ENCODE measurements at regions not wholly inside any gene's neighbourhood (a gene's known extent, or its start where the extent isn't known, plus 50 kb on each side); places are given as distances from the start of the nearest gene placed in this dataset.
"Not testable (repeated sequence)": the region's sequence is repeated elsewhere in the genome, so short reads cannot be mapped to it uniquely, and the experiment has no call there.

GRCh38 chr12:58704770-58705169 lies 215.5 kb downstream of the LRIG3 start:
- DNase-seq (ENCODE audit: low read depth, low spot score): not testable (repeated sequence)

GRCh38 chr12:58710901-58711300 lies 209.4 kb downstream of the LRIG3 start:
- DNase-seq (ENCODE audit: low read depth, low spot score): no peak

GRCh38 chr12:58711974-58712373 lies 208.3 kb downstream of the LRIG3 start:
- DNase-seq (ENCODE audit: low read depth, low spot score): no peak

GRCh38 chr12:58712976-58713375 lies 207.3 kb downstream of the LRIG3 start:
- no peak for DNase-seq (ENCODE audit: low read depth, low spot score)

GRCh38 chr12:58719161-58719560 lies 201.1 kb downstream of the LRIG3 start:
- no peak for DNase-seq (ENCODE audit: low read depth, low spot score)

GRCh38 chr12:58720421-58720820 lies 199.9 kb downstream of the LRIG3 start:
- DNase-seq (ENCODE audit: low read depth, low spot score): no peak

- no peak for DNase-seq (ENCODE audit: low read depth, low spot score)
These were observed 194.8 kb downstream of the LRIG3 start for GRCh38 chr12:58725400-58726105.

GRCh38 chr12:58727521-58727920 lies 192.8 kb downstream of the LRIG3 start:
- DNase-seq (ENCODE audit: low read depth, low spot score): no peak

- no peak for DNase-seq (ENCODE audit: low read depth, low spot score)
These were observed 191.9 kb downstream of the LRIG3 start for GRCh38 chr12:58728397-58728796.

GRCh38 chr12:58731096-58731495 lies 189.2 kb downstream of the LRIG3 start:
- DNase-seq (ENCODE audit: low read depth, low spot score): no peak

GRCh38 chr12:58732894-58733293 lies 187.4 kb downstream of the LRIG3 start:
- no peak for DNase-seq (ENCODE audit: low read depth, low spot score)

GRCh38 chr12:58741226-58741625 lies 179.1 kb downstream of the LRIG3 start:
- no peak for DNase-seq (ENCODE audit: low read depth, low spot score)

- no peak for DNase-seq (ENCODE audit: low read depth, low spot score)
These were observed 174.8 kb downstream of the LRIG3 start for GRCh38 chr12:58745348-58746125.

GRCh38 chr12:58747533-58747932 lies 172.8 kb downstream of the LRIG3 start:
- DNase-seq (ENCODE audit: low read depth, low spot score): no peak

- no peak for DNase-seq (ENCODE audit: low read depth, low spot score)
These were observed 169.8 kb downstream of the LRIG3 start for GRCh38 chr12:58750484-58750883.

- DNase-seq (ENCODE audit: low read depth, low spot score): peak; percentile 63
These were observed 162.9 kb downstream of the LRIG3 start for GRCh38 chr12:58757422-58757821.

- DNase-seq (ENCODE audit: low read depth, low spot score): not testable (repeated sequence)
These were observed 160.6 kb downstream of the LRIG3 start for GRCh38 chr12:58759745-58760144.

GRCh38 chr12:58761308-58761707 lies 159.0 kb downstream of the LRIG3 start:
- no peak for DNase-seq (ENCODE audit: low read depth, low spot score)

GRCh38 chr12:58764100-58764953 lies 156.0 kb downstream of the LRIG3 start:
- DNase-seq (ENCODE audit: low read depth, low spot score): no peak

GRCh38 chr12:58765076-58765475 lies 155.2 kb downstream of the LRIG3 start:
- no peak for DNase-seq (ENCODE audit: low read depth, low spot score)

GRCh38 chr12:58765653-58766512 lies 154.4 kb downstream of the LRIG3 start:
- no peak for DNase-seq (ENCODE audit: low read depth, low spot score)
